ENCODE measurements at regions not wholly inside any gene's neighbourhood (a gene's known extent, or its start where the extent isn't known, plus 50 kb on each side); places are given as distances from the start of the nearest gene placed in this dataset.

GRCh38 chrX:16023790-16024734 is 99.3 kb upstream of the GRPR start:
- Mint-ChIP-seq H3K4me1 (ENCODE audit: low read depth) (peaks cover 18% of the 10 kb centered on the region), H3K9me3 (no peaks in the 10 kb centered on the region), H3K27me3 (peaks cover 10% of the 10 kb centered on the region), H3K36me3 (ENCODE audit: low read depth) (no peaks in the 10 kb centered on the region), H3K4me3 (no peak overlapping the region), H3K27ac (no peak overlapping the region)
- intact Hi-C loops (cut with micrococcal nuclease) = no loop called here
- CTCF ChIA-PET = no interaction called here
- TF ChIP-seq, protein P1, sequence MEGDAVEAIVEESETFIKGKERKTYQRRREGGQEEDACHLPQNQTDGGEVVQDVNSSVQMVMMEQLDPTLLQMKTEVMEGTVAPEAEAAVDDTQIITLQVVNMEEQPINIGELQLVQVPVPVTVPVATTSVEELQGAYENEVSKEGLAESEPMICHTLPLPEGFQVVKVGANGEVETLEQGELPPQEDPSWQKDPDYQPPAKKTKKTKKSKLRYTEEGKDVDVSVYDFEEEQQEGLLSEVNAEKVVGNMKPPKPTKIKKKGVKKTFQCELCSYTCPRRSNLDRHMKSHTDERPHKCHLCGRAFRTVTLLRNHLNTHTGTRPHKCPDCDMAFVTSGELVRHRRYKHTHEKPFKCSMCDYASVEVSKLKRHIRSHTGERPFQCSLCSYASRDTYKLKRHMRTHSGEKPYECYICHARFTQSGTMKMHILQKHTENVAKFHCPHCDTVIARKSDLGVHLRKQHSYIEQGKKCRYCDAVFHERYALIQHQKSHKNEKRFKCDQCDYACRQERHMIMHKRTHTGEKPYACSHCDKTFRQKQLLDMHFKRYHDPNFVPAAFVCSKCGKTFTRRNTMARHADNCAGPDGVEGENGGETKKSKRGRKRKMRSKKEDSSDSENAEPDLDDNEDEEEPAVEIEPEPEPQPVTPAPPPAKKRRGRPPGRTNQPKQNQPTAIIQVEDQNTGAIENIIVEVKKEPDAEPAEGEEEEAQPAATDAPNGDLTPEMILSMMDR (IDR thresholded peaks at IDR 0.05) = no peak
- DNase-seq = peak; percentile 1
- peak; percentile 66 for ATAC-seq
- POLR2A ChIA-PET = no interaction called here

DNA sequence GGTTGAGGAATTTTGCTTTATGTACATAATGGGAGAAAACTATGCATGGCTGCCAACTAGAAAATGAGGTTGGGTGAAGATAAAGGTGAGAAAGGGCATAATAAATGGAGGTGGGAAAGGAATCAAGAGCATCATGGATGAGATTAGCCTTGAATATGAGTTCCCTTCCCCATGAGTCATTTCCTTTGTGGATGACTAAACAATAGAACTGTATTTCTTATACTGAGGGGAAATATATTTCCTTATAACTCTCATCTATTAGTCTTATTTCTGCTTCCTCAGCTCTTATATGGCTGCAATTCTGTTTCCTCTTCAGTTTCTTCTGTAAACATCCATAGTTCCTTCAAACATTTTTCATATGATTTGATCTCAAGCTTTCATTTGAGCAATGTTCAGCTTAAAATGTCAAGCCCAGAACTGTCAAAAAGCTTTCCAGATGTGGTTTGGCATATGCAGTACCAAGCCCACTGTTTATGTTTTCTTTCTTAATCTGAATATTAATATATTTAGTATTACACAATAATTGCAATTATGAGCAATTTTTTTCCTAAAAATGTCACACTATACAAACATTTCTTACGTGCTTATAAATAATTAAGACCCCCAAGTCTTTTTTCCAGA is 100.7 kb upstream of the GRPR start:
- Mint-ChIP-seq H3K4me1 (ENCODE audit: low read depth) (peaks cover 18% of the 10 kb centered on the region), H3K27me3 (peaks cover 10% of the 10 kb centered on the region), H3K27ac (no peak overlapping the region), H3K4me3 (no peak overlapping the region), H3K9me3 (no peaks in the 10 kb centered on the region), H3K36me3 (ENCODE audit: low read depth) (no peaks in the 10 kb centered on the region)
- DNase-seq = no peak
- intact Hi-C loops (cut with micrococcal nuclease) = no loop called here
- TF ChIP-seq, protein P1 (IDR thresholded peaks at IDR 0.05) = no peak
- no peak for ATAC-seq
- ChIA-PET CTCF (no interaction called here), POLR2A (no interaction called here)

GRCh38 chrX:16018291-16018690 is 105.1 kb upstream of the GRPR start:
- Mint-ChIP-seq H3K4me3 (no peak overlapping the region), H3K9me3 (no peaks in the 10 kb centered on the region), H3K4me1 (ENCODE audit: low read depth) (peaks cover 8% of the 10 kb centered on the region), H3K27ac (no peak overlapping the region), H3K36me3 (ENCODE audit: low read depth) (no peaks in the 10 kb centered on the region), H3K27me3 (peaks cover 10% of the 10 kb centered on the region)
- CTCF ChIA-PET = no interaction called here
- intact Hi-C loops (cut with micrococcal nuclease) = no loop called here
- POLR2A ChIA-PET = no interaction called here
- TF ChIP-seq, protein P1 (IDR thresholded peaks at IDR 0.05) = no peak
- DNase-seq (no peak), ATAC-seq (no peak)

GRCh38 chrX:16014171-16014570 is 109.2 kb upstream of the GRPR start:
- intact Hi-C loops (cut with micrococcal nuclease) = no loop called here
- Mint-ChIP-seq H3K27ac (no peak overlapping the region), H3K4me3 (no peak overlapping the region), H3K27me3 (no peaks in the 10 kb centered on the region), H3K9me3 (no peaks in the 10 kb centered on the region), H3K4me1 (ENCODE audit: low read depth) (no peaks in the 10 kb centered on the region), H3K36me3 (ENCODE audit: low read depth) (no peaks in the 10 kb centered on the region)
- DNase-seq (no peak), ATAC-seq (no peak)
- TF ChIP-seq, protein P1 (IDR thresholded peaks at IDR 0.05) = no peak
- CTCF ChIA-PET = no interaction called here
- POLR2A ChIA-PET = no interaction called here

GRCh38 chrX:16012250-16012649 is 111.1 kb upstream of the GRPR start:
- intact Hi-C loops (cut with micrococcal nuclease) = no loop called here
- DNase-seq = no peak
- Mint-ChIP-seq H3K9me3 (no peaks in the 10 kb centered on the region), H3K4me1 (ENCODE audit: low read depth) (no peaks in the 10 kb centered on the region), H3K27ac (no peak overlapping the region), H3K27me3 (no peaks in the 10 kb centered on the region), H3K4me3 (no peak overlapping the region), H3K36me3 (ENCODE audit: low read depth) (no peaks in the 10 kb centered on the region)
- POLR2A ChIA-PET = no interaction called here
- CTCF ChIA-PET = no interaction called here
- TF ChIP-seq, protein P1 (IDR thresholded peaks at IDR 0.05) = no peak
- no peak for ATAC-seq
